RPMI7951 (cell line): ENCODE measurements at regions not wholly inside any gene's neighbourhood (a gene's known extent, or its start where the extent isn't known, plus 50 kb on each side); places are given as distances from the start of the nearest gene placed in this dataset.
"Not testable (repeated sequence)": the region's sequence is repeated elsewhere in the genome, so short reads cannot be mapped to it uniquely, and the experiment has no call there.

Experiments
- DNase-seq: peaks from one replicate; pipeline ENCODE4 v3.0.0-alpha.2; 2012; ENCODE audit warnings: low read depth

GRCh38 chr9:89670801-89671434, 66.1 kb downstream of the GADD45G start:
- no peak for DNase-seq

- DNase-seq, result no peak
These were observed 69.8 kb downstream of the GADD45G start for GRCh38 chr9:89674667-89675057.

DNA sequence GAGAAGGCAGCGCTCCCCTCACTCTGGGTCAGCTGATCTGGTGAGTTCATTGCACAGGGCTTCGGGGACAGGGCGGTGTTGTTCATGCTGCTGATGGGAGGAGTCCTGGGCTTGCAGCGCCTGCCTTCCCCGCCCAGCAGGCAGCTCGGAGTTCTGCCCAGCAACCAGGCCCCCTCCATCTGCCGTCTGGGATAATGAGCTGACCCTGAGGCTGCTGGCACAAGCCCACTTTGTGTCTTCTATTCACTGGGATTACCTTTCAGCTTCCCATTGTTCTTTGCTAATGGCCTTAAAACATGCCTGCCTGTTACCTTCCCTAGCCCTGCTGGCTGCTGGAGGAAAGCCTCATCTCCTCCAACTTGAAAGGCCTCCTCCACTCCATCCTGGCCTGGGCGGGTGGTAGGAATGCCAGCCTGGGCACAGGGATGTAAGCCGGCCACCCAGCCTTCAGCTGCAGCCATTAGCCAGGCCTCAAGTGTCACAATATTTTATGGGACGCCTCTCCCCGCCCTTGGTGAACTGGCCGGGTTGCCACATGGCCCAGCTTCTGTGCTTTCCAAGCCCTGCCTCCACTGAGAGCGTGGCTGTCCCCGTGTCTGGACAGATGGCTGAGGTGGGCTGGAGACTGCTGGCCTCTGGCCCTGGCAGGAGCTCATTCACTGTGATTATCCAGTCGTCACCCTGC, 70.4 kb downstream of the GADD45G start:
- no peak for DNase-seq

DNA sequence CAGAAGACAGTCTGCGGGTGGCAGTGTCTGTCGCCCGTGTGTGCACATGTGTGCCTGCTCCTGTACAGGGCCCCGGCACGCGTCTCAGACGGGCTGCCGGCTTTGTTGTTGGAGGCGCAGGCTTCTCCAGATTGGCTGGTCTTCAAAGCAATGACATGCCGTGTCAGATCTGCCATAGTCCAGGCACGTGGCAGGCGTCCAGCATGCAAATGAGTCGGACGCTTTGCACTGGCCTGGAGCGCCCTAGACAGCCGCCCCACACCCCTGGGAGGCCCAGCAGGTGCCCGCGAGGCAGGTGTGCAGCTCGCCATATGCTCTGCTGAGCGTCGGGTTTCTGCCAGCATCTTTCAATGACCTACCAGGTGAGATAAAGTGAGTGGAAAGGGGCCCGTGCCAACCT, 71.5 kb downstream of the GADD45G start:
- DNase-seq, result no peak

- no peak for DNase-seq
These were observed 73.0 kb downstream of the GADD45G start for GRCh38 chr9:89677702-89678395.

DNA sequence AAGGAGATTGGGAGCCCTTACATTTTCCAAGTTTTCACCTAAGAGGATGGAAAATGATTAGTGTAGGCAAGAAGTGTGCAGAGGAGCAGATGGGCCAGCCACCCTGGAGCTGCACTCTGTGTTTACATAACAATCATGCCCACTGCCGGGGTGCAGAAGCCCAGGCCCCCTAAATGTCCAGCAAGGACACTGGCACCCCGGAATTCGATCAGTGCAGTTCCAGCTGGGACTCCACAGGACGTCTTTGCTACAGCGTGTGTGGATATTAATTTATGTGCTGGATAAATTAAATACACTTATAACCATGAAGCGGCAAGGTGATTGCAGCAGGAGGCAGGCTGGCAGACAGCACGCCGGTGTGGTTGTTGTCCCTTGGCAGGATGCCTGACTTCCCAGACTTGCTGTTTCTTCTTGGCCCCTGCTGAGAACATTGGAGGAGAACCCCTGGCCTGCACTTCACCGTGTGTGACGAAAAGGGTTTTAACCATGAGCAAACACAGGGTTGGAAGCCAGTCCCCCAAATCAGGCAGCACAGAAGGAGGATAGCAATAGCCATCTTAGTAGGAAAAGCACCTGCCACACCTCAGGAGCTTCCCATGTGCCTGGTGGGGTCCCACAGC, 73.7 kb downstream of the GADD45G start:
- no peak for DNase-seq

DNA sequence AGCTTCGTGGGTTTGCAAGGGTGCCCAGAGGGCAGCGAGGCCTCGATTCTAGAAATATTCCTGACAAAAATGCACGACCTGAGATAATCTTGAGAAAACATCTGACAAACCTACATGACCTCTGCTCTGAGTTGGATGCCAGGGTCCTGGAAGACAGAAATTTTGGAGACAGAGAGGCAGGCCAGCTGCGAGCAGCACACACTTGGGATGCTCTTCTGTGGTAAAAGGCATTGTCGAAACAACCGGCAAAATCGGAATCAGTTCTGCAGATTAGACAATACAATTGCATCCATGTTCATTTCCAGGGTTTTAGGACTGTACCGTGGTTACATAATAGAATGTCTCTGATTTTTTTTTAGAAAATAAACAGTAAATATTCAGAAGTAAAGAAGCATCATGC, 74.2 kb downstream of the GADD45G start:
- no peak for DNase-seq

GRCh38 chr9:89679581-89679980, 74.8 kb downstream of the GADD45G start:
- no peak for DNase-seq

- DNase-seq, result no peak
These were observed 76.0 kb downstream of the GADD45G start for GRCh38 chr9:89680547-89681467.

DNA sequence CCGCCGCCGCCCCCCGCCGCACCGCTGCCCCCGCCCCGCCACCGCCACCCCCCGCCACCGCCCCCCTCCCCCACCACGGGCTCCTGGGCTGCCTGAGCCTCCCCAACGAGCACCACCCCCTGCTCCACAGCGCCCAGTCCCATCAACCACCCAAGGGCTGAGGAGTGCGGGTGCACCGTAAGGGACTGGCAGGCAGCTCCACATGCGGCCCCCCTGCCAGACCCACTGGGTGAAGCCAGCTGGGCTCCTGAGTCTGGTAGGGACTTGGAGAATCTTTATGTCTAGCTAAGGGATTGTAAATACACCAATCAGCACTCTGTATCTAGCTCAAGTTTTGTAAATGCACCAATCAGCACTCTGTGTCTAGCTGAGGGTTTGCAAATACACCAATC, 76.7 kb downstream of the GADD45G start:
- not testable (repeated sequence) for DNase-seq

GRCh38 chr9:89683626-89684025, 78.8 kb downstream of the GADD45G start:
- DNase-seq, result no peak

DNA sequence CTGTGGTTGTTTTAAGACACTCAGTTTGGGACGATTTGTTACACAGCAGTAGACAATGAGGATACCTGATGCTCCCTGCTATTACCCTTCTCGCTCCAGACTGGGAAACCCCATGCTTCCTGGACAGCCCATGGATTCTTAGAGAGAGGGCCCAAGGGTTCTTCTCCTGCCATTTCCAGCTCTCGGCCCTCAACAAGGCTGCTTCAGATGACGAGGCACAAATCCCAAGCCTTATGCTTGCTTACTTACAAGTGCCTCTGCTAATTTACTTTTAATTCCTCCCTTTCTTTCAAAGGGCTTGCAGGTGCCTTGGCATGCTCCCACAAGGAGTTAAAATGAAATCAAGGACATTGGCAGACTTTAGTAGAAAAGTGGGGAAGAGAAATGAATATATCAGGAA, 79.4 kb downstream of the GADD45G start:
- DNase-seq, result no peak

GRCh38 chr9:89684912-89685636, 80.3 kb downstream of the GADD45G start:
- DNase-seq, result no peak

DNA sequence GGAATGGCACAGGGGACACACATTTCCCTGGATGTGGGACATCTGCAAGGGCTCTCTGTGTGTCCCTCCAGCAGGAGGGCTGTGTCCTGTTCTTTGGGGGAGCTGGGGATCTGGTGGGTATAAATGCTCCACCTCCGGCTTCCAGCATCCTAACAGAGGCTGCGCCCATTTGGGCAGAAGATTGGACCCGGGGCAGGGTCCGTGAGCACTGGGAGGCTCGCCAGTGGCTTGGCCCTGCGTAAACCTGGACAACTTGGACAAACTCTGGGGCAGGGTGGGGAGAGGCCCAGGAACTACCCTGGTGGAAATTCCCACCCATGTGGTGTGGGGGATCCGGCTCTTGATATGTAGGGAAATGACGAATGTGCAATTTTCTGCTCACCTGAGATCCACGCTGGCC, 80.9 kb downstream of the GADD45G start:
- no peak for DNase-seq

GRCh38 chr9:89686126-89686525, 81.3 kb downstream of the GADD45G start:
- DNase-seq, result no peak

GRCh38 chr9:89686621-89687020, 81.8 kb downstream of the GADD45G start:
- DNase-seq, result no peak

DNA sequence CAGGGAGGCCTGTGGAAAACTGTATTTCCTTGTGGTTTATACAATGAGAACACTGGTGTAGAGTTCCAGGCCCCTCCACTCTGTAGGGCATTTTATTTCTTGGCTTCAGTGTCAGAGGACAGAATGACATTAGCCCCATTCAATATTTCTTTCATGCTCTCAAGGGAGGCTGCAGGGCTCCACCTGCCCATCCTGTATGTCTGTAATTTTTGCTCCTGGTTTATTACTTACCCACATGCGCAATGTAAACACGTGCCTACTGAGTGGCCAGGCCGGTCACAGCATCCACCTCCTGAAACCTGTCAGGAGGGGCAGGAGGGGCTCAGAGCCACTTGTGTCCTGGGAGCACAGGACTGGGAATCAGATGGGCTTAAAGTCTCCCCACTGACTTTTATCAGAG, 82.4 kb downstream of the GADD45G start:
- no peak for DNase-seq

DNA sequence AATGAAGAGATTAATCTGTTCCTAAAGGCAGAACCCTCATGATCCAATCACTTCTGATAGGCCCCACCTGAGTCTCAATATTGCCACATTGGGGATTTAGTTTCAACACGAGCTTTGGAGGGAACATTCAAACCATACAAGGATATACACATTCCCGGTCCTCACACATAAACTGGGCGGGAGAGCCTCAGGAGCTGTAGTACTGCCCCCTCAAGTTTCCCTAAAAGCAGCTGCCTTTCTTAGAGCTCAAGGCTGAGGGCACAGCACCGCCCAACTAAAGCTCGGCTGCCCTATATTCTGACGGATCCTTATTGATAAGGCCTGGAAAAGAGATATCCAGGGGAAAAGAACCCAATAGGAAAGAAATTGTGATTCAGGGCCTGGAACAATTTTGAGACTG, 83.0 kb downstream of the GADD45G start:
- DNase-seq, result no peak

DNA sequence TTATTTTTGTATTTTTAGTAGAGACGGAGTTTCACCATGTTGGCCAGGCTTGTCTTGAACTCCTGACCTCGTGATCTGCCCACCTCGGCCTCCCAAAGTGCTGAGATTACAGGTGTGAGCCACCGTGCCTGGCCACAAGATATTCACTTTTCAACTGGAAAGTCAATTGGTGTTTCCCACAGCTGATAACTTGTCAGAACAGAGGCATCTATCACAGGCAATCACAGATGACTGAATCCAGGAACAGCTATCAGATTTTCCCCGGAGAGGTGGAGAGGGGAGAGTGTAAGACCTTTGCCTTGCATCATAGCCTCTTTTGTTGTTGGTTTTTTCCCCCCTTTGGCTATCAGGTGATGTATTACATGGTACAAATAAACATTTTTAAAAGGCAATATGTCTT, 84.5 kb downstream of the GADD45G start:
- DNase-seq, result not testable (repeated sequence)

DNA sequence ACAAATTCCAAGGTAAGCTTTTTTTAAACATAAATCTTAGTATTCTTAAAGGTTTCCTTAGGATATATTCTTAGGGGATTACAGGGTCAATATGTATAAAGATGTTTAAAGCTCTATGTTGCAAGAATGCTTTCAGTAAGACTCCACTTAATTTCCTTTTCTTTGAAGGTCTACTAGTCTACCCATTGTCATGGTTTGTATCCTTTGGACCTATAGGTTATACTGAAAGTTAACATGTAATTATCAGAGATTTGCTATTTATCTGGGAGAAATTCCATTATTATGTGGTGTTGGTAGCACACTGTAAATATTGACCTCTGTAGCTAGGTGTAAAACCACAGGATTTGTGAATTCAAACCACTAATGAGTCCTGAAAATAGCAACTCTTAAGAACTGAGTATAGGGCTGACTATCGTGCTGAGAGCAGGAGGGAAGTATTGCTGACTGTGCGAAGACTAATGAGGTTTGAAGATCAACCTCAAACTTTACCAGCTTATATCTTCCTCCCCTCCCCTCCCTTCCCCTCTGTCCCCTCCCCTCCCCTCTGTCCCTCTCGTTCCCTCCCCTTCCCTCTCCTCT, 85.6 kb downstream of the GADD45G start:
- no peak for DNase-seq

DNA sequence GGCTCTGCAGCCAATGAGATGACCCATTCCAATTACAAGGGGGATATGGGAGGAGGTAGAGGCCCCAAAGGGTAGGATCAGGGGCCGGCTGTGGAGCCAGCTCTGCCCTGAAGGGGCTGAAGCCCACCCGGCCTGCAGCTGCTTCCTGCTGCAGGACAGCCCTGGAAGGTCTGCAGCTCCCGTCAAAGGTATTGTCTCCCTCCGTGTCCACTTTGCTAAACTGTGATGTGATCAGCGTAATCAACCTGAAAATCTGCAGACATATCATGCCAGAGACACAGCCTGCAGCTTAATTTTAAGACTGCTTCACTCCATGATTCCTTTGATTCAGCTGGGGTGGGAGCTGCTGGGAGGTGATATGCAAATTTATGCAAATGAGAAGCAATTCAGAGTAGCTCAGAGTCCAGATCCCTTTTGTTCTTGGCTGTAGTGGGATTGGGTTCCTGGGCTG, 90.7 kb downstream of the GADD45G start:
- no peak for DNase-seq
